Spleen (tissue), 7 donors: ENCODE measurements at regions not wholly inside any gene's neighbourhood (a gene's known extent, or its start where the extent isn't known, plus 50 kb on each side); places are given as distances from the start of the nearest gene placed in this dataset.

Experiments used
- POLR2A ChIP-seq, 3 donors: fragments of 450-650 bp; IDR thresholded peaks; one replicate each; pipeline ENCODE4 v1.5.1; 2017; ENCODE audit warnings: antibody characterized with exemption in 3 of 3, mild to moderate bottlenecking in 1 of 3
- POLR2AphosphoS5 ChIP-seq, 3 donors: sonication (generic); formaldehyde crosslinking; IDR thresholded peaks; one replicate each; pipeline ENCODE4 v1.5.1; 2017; ENCODE audit warnings: antibody characterized with exemption in 3 of 3
- TF ChIP-seq, protein P1 (sequence below), 11 experiments: fragments of 200-600 bp in 7 of 11; fragments of 450-650 bp in 4 of 11; sonication (generic) in 4 of 11; IDR thresholded peaks in 8 of 11; conservative IDR thresholded peaks in 3 of 11; 1 replicate in 7 of 11; 2 replicates in 4 of 11; pipeline versions ENCODE4 v1.4.0 to v1.8.0; 2016 to 2021; ENCODE audit warnings: antibody characterized with exemption in 11 of 11, inconsistent platforms in 4 of 11, mild to moderate bottlenecking in 1 of 11
- donor health status: DM: no; HTN: no; CAD: no; lungs with moderate emphysema.
- donor health status: DM: no; HTN: no; CAD: no.
- donor health status: DM: no; HTN: no; CAD: no.

DNA sequence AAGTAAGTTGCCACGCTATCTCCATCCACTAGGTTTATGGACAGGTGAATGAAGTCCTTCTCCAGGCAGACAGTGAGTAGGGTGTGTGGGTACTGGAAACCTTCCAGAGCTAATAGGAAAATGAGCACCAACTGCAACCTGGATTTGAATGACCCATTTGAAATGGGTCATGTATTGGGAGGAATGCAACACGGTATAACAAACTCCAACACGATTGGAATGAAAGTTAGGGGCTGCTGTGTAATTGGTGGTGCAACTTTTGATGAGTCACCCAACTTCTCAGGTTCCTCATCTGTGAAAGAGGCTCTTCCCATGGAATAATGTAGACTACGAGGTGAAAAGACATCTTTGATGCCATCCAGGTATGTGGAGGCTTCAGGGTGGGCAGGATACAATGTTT is 241.4 kb upstream of the PODXL start:
- TF ChIP-seq, protein P1, sequence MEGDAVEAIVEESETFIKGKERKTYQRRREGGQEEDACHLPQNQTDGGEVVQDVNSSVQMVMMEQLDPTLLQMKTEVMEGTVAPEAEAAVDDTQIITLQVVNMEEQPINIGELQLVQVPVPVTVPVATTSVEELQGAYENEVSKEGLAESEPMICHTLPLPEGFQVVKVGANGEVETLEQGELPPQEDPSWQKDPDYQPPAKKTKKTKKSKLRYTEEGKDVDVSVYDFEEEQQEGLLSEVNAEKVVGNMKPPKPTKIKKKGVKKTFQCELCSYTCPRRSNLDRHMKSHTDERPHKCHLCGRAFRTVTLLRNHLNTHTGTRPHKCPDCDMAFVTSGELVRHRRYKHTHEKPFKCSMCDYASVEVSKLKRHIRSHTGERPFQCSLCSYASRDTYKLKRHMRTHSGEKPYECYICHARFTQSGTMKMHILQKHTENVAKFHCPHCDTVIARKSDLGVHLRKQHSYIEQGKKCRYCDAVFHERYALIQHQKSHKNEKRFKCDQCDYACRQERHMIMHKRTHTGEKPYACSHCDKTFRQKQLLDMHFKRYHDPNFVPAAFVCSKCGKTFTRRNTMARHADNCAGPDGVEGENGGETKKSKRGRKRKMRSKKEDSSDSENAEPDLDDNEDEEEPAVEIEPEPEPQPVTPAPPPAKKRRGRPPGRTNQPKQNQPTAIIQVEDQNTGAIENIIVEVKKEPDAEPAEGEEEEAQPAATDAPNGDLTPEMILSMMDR (IDR thresholded peaks at IDR 0.05 in 8 of 11, conservative IDR thresholded peaks at IDR 0.05 in 3 of 11) = no peak
- no peak for TF ChIP-seq POLR2AphosphoS5 (IDR thresholded peaks at IDR 0.05)
- no peak for TF ChIP-seq POLR2A (IDR thresholded peaks at IDR 0.05)
